ENCODE measurements at regions not wholly inside any gene's neighbourhood (a gene's known extent, or its start where the extent isn't known, plus 50 kb on each side); places are given as distances from the start of the nearest gene placed in this dataset.
"Not testable (repeated sequence)": the region's sequence is repeated elsewhere in the genome, so short reads cannot be mapped to it uniquely, and the experiment has no call there.

DNA sequence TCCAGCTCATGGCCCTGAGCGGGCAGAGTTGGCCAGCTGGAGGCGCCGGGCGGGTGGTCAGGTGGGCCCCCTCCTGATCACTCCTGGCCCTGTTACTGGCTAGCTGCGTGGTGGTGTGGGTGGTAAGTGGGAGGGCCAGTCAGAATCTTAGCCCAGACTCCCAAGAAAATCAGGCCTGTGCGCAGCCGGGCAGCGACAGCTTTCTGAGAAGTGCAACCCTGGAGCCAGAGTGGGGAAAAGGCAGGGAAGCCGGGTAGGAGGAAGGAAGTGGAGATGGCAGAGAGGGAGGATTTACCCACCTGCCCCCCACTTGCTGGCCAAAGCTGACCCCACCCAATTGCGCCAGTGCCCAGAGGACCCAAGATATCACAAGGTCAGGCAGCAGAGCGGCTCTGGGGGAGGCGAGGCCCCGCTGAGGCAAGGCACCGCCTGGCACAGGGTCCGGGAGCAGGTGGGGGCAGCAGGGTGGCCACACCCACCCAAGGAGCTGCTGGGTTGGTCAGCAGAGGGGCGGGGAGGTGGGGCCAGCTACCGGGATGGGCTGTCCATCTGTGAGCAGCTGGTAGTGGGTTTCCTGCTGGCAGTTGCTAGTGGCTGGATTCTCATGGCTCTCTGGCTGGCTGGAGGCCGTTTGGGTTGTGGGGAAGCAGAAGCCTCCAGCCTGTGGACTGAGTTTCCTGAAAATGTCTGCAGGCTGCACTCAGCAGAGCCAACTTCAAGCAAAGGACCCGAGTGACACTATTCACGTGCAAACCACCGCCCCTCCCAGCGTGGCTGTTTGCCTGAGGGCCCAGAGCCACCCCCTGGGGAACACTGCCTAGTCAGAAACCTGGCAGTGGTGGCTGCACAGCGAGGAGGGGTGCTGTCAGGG, 196.4 kb downstream of the IGLL1 start:
- no peak overlapping the region for H3K9ac ChIP-seq (ENCODE audit: low read depth, low read length)
- H3K9me3 ChIP-seq (ENCODE audit: control insufficient read depth, insufficient read depth, low read length) = no peaks in the 10 kb centered on the region
- no peaks in the 10 kb centered on the region for H3K4me1 ChIP-seq (ENCODE audit: control insufficient read depth, insufficient read depth, low read length)
- no peaks in the 10 kb centered on the region for H3K36me3 ChIP-seq (ENCODE audit: control insufficient read depth, insufficient read depth, low read length)
- H3K4me3 ChIP-seq (ENCODE audit: low read depth, low read length) = no peak overlapping the region
- H3K27me3 ChIP-seq (ENCODE audit: control insufficient read depth, insufficient read depth, low read length) = no peaks in the 10 kb centered on the region

GRCh38 chr22:23382428-23383218, 197.5 kb downstream of the IGLL1 start:
- no peaks in the 10 kb centered on the region for H3K4me1 ChIP-seq (ENCODE audit: control insufficient read depth, insufficient read depth, low read length)
- no peak overlapping the region for H3K9ac ChIP-seq (ENCODE audit: low read depth, low read length)
- no peaks in the 10 kb centered on the region for H3K36me3 ChIP-seq (ENCODE audit: control insufficient read depth, insufficient read depth, low read length)
- H3K27me3 ChIP-seq (ENCODE audit: control insufficient read depth, insufficient read depth, low read length) = no peaks in the 10 kb centered on the region
- no peak overlapping the region for H3K4me3 ChIP-seq (ENCODE audit: low read depth, low read length)
- H3K9me3 ChIP-seq (ENCODE audit: control insufficient read depth, insufficient read depth, low read length) = no peaks in the 10 kb centered on the region

GRCh38 chr22:23381661-23382427, 198.2 kb downstream of the IGLL1 start:
- H3K4me3 ChIP-seq (ENCODE audit: low read depth, low read length) = no peak overlapping the region
- H3K4me1 ChIP-seq (ENCODE audit: control insufficient read depth, insufficient read depth, low read length) = no peaks in the 10 kb centered on the region
- H3K27me3 ChIP-seq (ENCODE audit: control insufficient read depth, insufficient read depth, low read length) = peaks cover 2% of the 10 kb centered on the region
- no peaks in the 10 kb centered on the region for H3K36me3 ChIP-seq (ENCODE audit: control insufficient read depth, insufficient read depth, low read length)
- no peaks in the 10 kb centered on the region for H3K9me3 ChIP-seq (ENCODE audit: control insufficient read depth, insufficient read depth, low read length)
- no peak overlapping the region for H3K9ac ChIP-seq (ENCODE audit: low read depth, low read length)

- no peaks in the 10 kb centered on the region for H3K9me3 ChIP-seq (ENCODE audit: control insufficient read depth, insufficient read depth, low read length)
- H3K27me3 ChIP-seq (ENCODE audit: control insufficient read depth, insufficient read depth, low read length) = peaks cover 8% of the 10 kb centered on the region
- H3K4me3 ChIP-seq (ENCODE audit: low read depth, low read length) = no peak overlapping the region
- H3K36me3 ChIP-seq (ENCODE audit: control insufficient read depth, insufficient read depth, low read length) = no peaks in the 10 kb centered on the region
- H3K4me1 ChIP-seq (ENCODE audit: control insufficient read depth, insufficient read depth, low read length) = no peaks in the 10 kb centered on the region
- no peak overlapping the region for H3K9ac ChIP-seq (ENCODE audit: low read depth, low read length)
Observed at GRCh38 chr22:23380911-23381310, 199.2 kb downstream of the IGLL1 start.

DNA sequence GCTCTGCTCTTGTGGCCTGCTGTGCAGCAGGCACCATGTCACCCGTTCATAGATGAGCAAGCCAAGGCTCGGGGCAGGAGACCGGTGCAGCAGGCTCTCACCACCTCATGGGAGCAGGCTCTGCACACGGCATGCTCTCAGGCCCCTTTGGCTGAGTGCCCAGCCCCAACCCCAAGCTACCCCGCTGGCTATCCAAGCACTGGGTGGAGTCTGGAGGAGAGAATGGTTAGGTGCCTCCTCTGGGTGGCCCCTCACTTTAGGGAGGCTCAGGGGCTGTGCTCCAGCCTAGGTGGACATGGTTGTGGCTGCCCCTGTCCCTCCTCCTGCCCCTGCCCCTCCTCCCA, 199.9 kb downstream of the IGLL1 start:
- Histone ChIP-seq H3K9ac (ENCODE audit: low read depth, low read length) (no peak overlapping the region), H3K4me1 (ENCODE audit: control insufficient read depth, insufficient read depth, low read length) (no peaks in the 10 kb centered on the region), H3K4me3 (ENCODE audit: low read depth, low read length) (no peak overlapping the region), H3K36me3 (ENCODE audit: control insufficient read depth, insufficient read depth, low read length) (no peaks in the 10 kb centered on the region), H3K27me3 (ENCODE audit: control insufficient read depth, insufficient read depth, low read length) (peaks cover 13% of the 10 kb centered on the region), H3K9me3 (ENCODE audit: control insufficient read depth, insufficient read depth, low read length) (no peaks in the 10 kb centered on the region)

DNA sequence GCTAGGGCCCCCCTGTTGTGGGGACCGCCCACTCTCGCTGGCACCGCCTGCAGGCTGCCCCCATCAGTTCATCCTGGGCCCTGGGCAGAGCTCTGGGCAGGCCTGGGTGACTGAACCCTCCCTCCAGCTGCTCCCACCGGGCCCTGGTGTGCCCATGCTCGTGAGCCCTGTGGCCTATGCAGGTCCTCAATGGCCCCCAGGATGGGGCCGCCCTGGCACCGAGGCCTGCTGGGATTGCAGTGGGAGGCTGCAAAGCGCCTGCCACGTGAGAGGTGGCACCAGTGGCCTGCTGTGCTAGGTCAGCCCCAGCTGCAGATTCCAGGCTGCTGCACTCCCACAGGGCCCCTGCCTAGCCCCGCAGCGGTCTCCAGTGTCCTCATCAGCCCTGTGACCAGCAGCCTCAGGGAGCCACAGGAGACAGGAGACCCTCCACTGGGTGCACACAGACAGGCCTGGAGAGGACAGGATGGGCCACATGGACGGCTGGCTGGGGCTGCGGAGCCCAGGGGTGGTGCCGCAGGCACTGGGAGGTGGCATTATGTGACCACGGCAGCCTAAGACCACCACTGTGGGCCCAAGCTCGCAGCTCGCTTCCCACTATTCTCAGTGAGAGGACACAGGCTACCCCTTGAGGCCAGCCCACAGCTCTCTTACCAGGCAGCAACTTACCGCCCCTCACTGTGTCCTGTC, 199.4 kb downstream of the BCR start:
- H3K27me3 ChIP-seq (ENCODE audit: control insufficient read depth, insufficient read depth, low read length) = peaks cover 16% of the 10 kb centered on the region
- H3K9ac ChIP-seq (ENCODE audit: low read depth, low read length); H3K4me1 ChIP-seq (ENCODE audit: control insufficient read depth, insufficient read depth, low read length); H3K4me3 ChIP-seq (ENCODE audit: low read depth, low read length); H3K36me3 ChIP-seq (ENCODE audit: control insufficient read depth, insufficient read depth, low read length); H3K9me3 ChIP-seq (ENCODE audit: control insufficient read depth, insufficient read depth, low read length): not testable (repeated sequence)

DNA sequence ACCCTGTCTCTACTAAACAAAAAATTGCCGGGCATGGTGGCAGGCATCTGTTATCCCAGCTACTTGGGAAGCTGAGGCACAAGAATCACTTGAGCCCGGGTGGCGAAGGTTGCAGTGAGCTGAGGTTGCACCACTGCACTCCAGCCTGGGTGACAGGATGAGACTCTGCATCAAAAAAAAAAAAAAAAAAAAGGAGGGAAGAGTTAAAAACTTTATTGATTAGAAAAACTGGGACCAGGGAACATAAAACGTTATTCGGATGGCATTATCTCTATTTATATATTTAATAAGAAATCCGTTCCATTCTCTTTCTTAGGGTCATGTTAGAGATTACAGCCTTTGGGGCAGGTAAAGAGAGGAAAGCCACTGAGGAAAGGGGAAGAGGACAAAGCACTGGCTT, 197.5 kb downstream of the BCR start:
- no peak overlapping the region for H3K4me3 ChIP-seq (ENCODE audit: low read depth, low read length)
- H3K36me3 ChIP-seq (ENCODE audit: control insufficient read depth, insufficient read depth, low read length) = no peaks in the 10 kb centered on the region
- H3K9me3 ChIP-seq (ENCODE audit: control insufficient read depth, insufficient read depth, low read length) = no peaks in the 10 kb centered on the region
- peaks cover 29% of the 10 kb centered on the region for H3K27me3 ChIP-seq (ENCODE audit: control insufficient read depth, insufficient read depth, low read length)
- no peak overlapping the region for H3K9ac ChIP-seq (ENCODE audit: low read depth, low read length)
- no peaks in the 10 kb centered on the region for H3K4me1 ChIP-seq (ENCODE audit: control insufficient read depth, insufficient read depth, low read length)

DNA sequence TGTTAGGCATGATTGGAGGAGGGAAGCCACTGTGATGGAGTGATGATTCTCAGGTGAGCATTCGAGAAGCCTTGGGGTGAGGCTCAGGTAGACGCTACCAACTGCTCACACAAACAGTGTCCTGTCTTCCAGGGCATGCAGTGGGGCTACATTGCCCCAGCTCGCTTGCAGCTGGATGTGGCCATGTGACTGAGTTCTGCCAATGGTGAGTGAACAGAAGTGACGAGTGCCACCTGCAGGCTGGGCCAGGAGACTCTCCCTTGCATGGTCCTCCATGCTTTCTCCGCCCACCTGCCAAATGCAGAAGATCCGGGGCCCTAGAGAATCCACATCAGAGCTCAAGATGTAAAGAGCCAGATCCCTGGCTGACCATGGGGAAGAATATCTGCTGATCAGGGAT, 195.9 kb downstream of the BCR start:
- no peaks in the 10 kb centered on the region for H3K9me3 ChIP-seq (ENCODE audit: control insufficient read depth, insufficient read depth, low read length)
- no peaks in the 10 kb centered on the region for H3K4me1 ChIP-seq (ENCODE audit: control insufficient read depth, insufficient read depth, low read length)
- no peak overlapping the region for H3K9ac ChIP-seq (ENCODE audit: low read depth, low read length)
- H3K4me3 ChIP-seq (ENCODE audit: low read depth, low read length) = no peak overlapping the region
- H3K36me3 ChIP-seq (ENCODE audit: control insufficient read depth, insufficient read depth, low read length) = no peaks in the 10 kb centered on the region
- H3K27me3 ChIP-seq (ENCODE audit: control insufficient read depth, insufficient read depth, low read length) = peaks cover 34% of the 10 kb centered on the region

DNA sequence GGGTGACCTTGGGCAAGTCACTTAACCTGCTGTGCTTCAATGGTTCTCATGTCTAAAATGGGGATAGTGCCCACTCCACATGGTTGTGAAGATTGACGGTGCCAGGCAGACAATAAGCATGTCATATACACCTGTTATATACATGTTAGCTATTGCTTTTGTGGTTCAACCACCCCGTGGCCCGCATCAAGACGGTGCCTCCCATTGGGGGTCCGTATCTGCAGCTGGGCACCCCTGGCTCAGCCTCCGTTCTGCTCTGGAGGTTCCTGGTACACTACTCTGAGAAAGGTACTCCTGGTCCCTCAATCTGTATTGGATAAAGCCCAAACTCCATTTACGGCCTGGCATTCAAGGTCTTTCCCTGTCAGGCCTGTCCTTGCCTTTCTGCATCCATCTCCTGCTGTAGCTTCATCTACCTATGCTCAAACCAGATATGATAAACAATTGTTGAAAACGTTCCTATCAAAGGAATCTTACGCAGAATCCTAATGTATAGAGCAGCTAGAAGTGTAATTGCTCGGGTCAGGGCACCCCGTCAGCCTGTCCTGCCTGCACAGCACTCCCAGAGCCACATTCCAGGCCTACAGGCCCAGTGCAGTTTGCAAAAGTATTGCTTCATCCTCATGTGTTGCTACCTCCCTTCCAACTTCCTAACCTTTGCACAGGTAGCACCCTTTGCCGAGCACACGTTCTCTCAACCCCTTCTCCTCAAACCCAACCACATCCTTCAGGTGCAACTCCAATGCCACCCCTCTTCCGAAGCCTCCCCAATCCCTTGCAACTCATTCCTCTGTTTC, 194.9 kb downstream of the BCR start:
- Histone ChIP-seq H3K9ac (ENCODE audit: low read depth, low read length) (no peak overlapping the region), H3K4me3 (ENCODE audit: low read depth, low read length) (no peak overlapping the region), H3K36me3 (ENCODE audit: control insufficient read depth, insufficient read depth, low read length) (no peaks in the 10 kb centered on the region), H3K27me3 (ENCODE audit: control insufficient read depth, insufficient read depth, low read length) (peaks cover 43% of the 10 kb centered on the region), H3K4me1 (ENCODE audit: control insufficient read depth, insufficient read depth, low read length) (no peaks in the 10 kb centered on the region), H3K9me3 (ENCODE audit: control insufficient read depth, insufficient read depth, low read length) (no peaks in the 10 kb centered on the region)

- Histone ChIP-seq H3K36me3 (ENCODE audit: control insufficient read depth, insufficient read depth, low read length) (no peaks in the 10 kb centered on the region), H3K4me1 (ENCODE audit: control insufficient read depth, insufficient read depth, low read length) (no peaks in the 10 kb centered on the region), H3K27me3 (ENCODE audit: control insufficient read depth, insufficient read depth, low read length) (peaks cover 59% of the 10 kb centered on the region), H3K9ac (ENCODE audit: low read depth, low read length) (no peak overlapping the region), H3K9me3 (ENCODE audit: control insufficient read depth, insufficient read depth, low read length) (no peaks in the 10 kb centered on the region), H3K4me3 (ENCODE audit: low read depth, low read length) (no peak overlapping the region)
Observed at GRCh38 chr22:23373601-23374000, 193.3 kb downstream of the BCR start.

GRCh38 chr22:23370251-23370650, 189.9 kb downstream of the BCR start:
- Histone ChIP-seq H3K9me3 (ENCODE audit: control insufficient read depth, insufficient read depth, low read length) (no peaks in the 10 kb centered on the region), H3K27me3 (ENCODE audit: control insufficient read depth, insufficient read depth, low read length) (peaks cover 77% of the 10 kb centered on the region), H3K4me3 (ENCODE audit: low read depth, low read length) (no peak overlapping the region), H3K36me3 (ENCODE audit: control insufficient read depth, insufficient read depth, low read length) (no peaks in the 10 kb centered on the region), H3K9ac (ENCODE audit: low read depth, low read length) (no peak overlapping the region), H3K4me1 (ENCODE audit: control insufficient read depth, insufficient read depth, low read length) (peaks cover 10% of the 10 kb centered on the region)
